ENCODE measurements at regions not wholly inside any gene's neighbourhood (a gene's known extent, or its start where the extent isn't known, plus 50 kb on each side); places are given as distances from the start of the nearest gene placed in this dataset.

- TF ChIP-seq POLR2A (IDR thresholded peaks at IDR 0.05; ENCODE audit: low read depth, low read length), result no peak
- no peak for TF ChIP-seq TAF1 (IDR thresholded peaks at IDR 0.05; ENCODE audit: borderline replicate concordance, low read depth, low read length)
- TF ChIP-seq POLR2AphosphoS5 (IDR thresholded peaks at IDR 0.05; ENCODE audit: low read depth, low read length), result no peak
Measured at GRCh38 chr5:68958428-68958827, 135.4 kb upstream of the SLC30A5 start.

Data from GM12892 (cell line).